Stomach smooth muscle (tissue), 2 donors: ENCODE measurements at regions not wholly inside any gene's neighbourhood (a gene's known extent, or its start where the extent isn't known, plus 50 kb on each side); places are given as distances from the start of the nearest gene placed in this dataset.

Source experiments
- H3K27ac ChIP-seq: one replicate; pipeline ENCODE4 v1.7.0; 2013; ENCODE audit warnings: mild to moderate bottlenecking, low read length, inconsistent platforms
- H3K27me3 ChIP-seq, 2 donors: one replicate each; pipeline ENCODE4 v1.7.0; 2013; ENCODE audit warnings: low read length in 2 of 2; ENCODE audit not compliant: insufficient read depth in 2 of 2, control insufficient read depth in 1 of 2
- H3K36me3 ChIP-seq, 2 donors: one replicate each; pipeline ENCODE4 v1.7.0; 2013; ENCODE audit warnings: low read length in 2 of 2; ENCODE audit not compliant: control insufficient read depth in 2 of 2, insufficient read depth in 2 of 2
- H3K4me1 ChIP-seq: one replicate; pipeline ENCODE4 v1.7.0; 2013; ENCODE audit warnings: low read length; ENCODE audit not compliant: control insufficient read depth, insufficient read depth
- H3K4me3 ChIP-seq, 2 donors: one replicate each; pipeline ENCODE4 v1.7.0; 2013; ENCODE audit warnings: low read length in 2 of 2
- H3K9ac ChIP-seq, 2 donors: one replicate each; pipeline ENCODE4 v1.7.0; 2013; ENCODE audit warnings: low read length in 2 of 2, mild to moderate bottlenecking in 1 of 2
- H3K9me3 ChIP-seq, 2 donors: one replicate each; pipeline ENCODE4 v1.7.0; 2013; ENCODE audit warnings: low read length in 2 of 2; ENCODE audit not compliant: control insufficient read depth in 2 of 2
- donor health status: healthy.
- donor health status: Pancreatic carcinoma.

DNA sequence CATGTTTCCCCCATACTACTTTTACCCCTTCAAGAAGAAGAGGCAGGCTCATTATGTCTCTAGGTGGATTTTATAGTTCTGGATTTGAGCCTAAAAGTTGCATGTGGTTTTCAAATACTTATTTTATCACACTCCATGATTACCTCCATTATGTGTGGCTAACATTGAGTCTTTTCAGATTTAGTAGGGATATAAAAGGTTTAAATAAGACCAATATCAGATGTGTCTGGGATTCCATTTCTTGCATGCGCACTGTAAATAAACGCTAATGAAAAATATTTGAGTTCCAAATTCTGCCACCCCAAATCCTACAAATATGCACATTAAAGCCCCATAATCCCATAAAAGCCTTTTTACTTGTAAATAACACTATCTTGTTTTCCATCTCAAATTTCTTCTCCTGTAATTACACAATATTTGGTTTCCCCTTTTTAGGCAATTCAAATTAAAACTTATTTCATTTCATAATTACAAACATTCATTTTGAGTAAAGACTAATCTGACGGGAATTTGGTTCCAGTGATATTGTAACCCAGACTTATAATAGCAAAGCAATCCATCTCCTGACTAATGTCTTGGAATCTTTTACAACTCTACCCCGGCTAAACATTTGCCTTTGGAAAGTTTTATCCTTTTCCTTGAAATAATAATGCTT, 600.0 kb downstream of the SLC4A3 start:
- H3K9me3 ChIP-seq = peaks cover 0 to 3% of the 10 kb centered on the region in 2 donors
- H3K9ac ChIP-seq = no peak overlapping the region
- no peaks in the 10 kb centered on the region for H3K36me3 ChIP-seq
- H3K4me1 ChIP-seq = no peaks in the 10 kb centered on the region
- H3K4me3 ChIP-seq = no peak overlapping the region
- H3K27ac ChIP-seq = no peak overlapping the region
- H3K27me3 ChIP-seq = no peaks in the 10 kb centered on the region

DNA sequence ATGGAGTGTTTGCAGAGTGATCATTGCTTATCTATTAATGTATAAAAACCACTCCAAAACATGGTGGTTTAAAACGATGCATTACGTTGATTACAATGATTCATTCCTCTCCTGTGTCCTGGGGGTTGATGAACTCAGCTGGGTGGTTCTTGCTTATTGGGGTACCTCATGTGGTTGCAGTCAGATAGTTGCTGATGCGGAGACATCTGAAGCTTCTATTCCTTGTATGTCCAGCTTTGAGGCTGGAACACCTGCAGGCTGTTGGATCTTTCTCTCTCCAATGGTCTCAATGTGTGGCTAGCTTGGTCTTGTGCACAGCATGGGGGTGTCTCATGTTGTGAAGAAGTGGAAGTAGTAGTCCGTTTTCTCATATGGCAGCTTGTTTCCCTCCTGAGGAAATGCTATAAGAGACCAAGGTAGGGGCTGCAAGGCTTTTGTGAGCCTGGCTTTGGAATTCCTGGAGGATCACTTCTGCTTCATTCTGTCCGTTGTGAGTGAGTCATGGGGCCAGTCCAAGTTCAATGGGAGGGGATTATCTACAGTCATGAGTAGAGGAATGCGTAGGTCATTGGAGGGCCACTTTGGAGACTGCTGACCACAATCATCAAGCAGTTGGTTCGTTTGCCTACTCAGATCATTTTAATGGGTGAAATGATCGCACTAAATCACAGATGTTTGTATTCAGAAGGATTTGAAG, 601.0 kb downstream of the SLC4A3 start:
- no peaks in the 10 kb centered on the region for H3K27me3 ChIP-seq
- H3K9me3 ChIP-seq = peaks cover 0 to 3% of the 10 kb centered on the region in 2 donors
- H3K4me3 ChIP-seq = no peak overlapping the region
- no peak overlapping the region for H3K27ac ChIP-seq
- no peaks in the 10 kb centered on the region for H3K36me3 ChIP-seq
- H3K4me1 ChIP-seq = no peaks in the 10 kb centered on the region
- H3K9ac ChIP-seq = no peak overlapping the region

GRCh38 chr2:220240641-220241040, 613.2 kb downstream of the SLC4A3 start:
- Histone ChIP-seq H3K4me3 (no peak overlapping the region), H3K36me3 (no peaks in the 10 kb centered on the region), H3K9ac (no peak overlapping the region), H3K27me3 (no peaks in the 10 kb centered on the region), H3K4me1 (no peaks in the 10 kb centered on the region), H3K27ac (no peak overlapping the region), H3K9me3 (no peaks in the 10 kb centered on the region)

- no peak overlapping the region for H3K4me3 ChIP-seq
- H3K9me3 ChIP-seq = no peaks in the 10 kb centered on the region
- no peaks in the 10 kb centered on the region for H3K27me3 ChIP-seq
- no peak overlapping the region for H3K9ac ChIP-seq
- H3K27ac ChIP-seq = no peak overlapping the region
- H3K36me3 ChIP-seq = no peaks in the 10 kb centered on the region
- H3K4me1 ChIP-seq = no peaks in the 10 kb centered on the region
These were observed 614.0 kb downstream of the SLC4A3 start for GRCh38 chr2:220241423-220241822.

DNA sequence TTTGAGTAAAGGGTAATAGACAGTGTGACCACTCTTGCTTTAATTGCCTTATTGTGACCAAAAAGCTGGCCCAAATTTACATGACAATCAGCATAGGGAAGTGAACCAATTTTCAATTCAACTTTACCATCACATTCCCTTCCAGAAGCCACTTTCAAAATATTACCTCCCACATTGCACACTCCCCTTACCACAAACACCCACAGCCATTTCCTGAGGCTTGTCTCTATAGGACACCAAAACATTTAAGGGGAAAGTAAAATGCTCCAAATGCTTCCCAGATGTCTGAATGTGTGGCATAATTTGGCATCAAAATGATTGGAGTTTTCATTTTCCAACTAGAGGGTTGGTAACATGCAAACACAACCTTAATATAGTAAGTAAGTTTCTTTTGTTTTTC, 616.1 kb downstream of the SLC4A3 start:
- no peaks in the 10 kb centered on the region for H3K36me3 ChIP-seq

DNA sequence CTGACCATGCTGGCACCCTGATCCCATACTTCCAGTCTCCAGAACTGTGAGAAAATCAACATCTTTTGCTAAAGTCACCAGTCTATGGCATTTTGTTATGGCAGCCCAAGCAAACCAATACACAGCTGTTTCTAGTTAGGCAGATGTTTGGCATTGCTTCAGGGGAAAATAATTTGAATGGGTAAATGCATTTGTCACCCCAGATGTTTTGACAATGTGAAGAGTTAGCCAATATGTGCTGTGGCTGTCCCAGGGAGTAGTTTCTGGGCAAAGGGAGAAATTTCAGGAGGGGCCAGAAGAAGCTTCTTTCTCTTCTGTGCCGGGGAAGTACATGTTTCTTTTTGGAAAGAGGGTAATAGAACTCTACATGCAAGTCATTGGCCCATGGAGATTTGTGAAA, 619.0 kb downstream of the SLC4A3 start:
- Histone ChIP-seq H3K36me3 (no peaks in the 10 kb centered on the region), H3K9ac (no peak overlapping the region), H3K4me3 (no peak overlapping the region), H3K27me3 (no peaks in the 10 kb centered on the region), H3K4me1 (no peaks in the 10 kb centered on the region), H3K27ac (no peak overlapping the region), H3K9me3 (no peaks in the 10 kb centered on the region)

More for the DNA sequence above, 616.1 kb downstream of the SLC4A3 start:
- Histone ChIP-seq H3K27ac (no peak overlapping the region), H3K4me1 (no peaks in the 10 kb centered on the region), H3K4me3 (no peak overlapping the region), H3K9me3 (no peaks in the 10 kb centered on the region), H3K27me3 (no peaks in the 10 kb centered on the region), H3K9ac (no peak overlapping the region)

DNA sequence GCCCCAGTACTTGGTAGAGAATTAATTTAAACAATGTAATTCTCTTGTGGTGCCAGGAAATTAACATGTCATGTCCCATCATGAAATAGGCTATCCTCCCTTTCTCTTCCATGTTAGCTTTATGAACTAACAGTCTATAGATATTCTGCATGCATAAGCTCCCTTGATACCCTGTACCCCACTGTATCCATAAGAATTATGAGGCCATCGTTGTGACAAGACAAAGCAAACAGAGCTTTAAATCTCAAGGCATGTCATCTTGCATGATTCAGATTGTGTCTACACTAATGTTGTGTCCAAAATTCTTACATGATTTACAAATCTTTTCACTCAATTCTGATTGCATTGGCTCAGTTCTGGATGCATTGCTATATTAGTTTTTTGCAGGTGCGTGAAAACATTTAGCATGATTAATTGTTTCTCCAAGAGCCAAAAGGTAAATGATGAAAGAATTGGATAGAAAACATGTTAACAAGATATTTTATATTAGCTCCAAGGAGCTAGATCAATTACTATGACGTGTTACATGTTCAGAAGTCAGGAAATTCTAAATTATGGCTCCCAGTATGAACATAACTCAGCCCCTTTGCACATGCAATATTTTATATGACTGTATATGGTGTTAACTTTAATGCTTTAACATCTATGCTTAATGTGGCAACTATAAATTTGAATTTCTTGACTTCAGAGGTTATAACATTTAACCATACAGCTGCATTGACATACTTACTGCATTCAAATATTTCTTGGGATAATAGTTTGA, 620.3 kb downstream of the SLC4A3 start:
- no peaks in the 10 kb centered on the region for H3K27me3 ChIP-seq
- no peak overlapping the region for H3K27ac ChIP-seq
- H3K9me3 ChIP-seq = no peaks in the 10 kb centered on the region
- H3K9ac ChIP-seq = no peak overlapping the region
- H3K36me3 ChIP-seq = no peaks in the 10 kb centered on the region
- no peaks in the 10 kb centered on the region for H3K4me1 ChIP-seq
- H3K4me3 ChIP-seq = no peak overlapping the region

- Histone ChIP-seq H3K9me3 (no peaks in the 10 kb centered on the region), H3K27ac (no peak overlapping the region), H3K9ac (no peak overlapping the region), H3K36me3 (no peaks in the 10 kb centered on the region), H3K4me1 (no peaks in the 10 kb centered on the region), H3K27me3 (no peaks in the 10 kb centered on the region), H3K4me3 (no peak overlapping the region)
These were observed 632.2 kb downstream of the SLC4A3 start for GRCh38 chr2:220259662-220260061.

GRCh38 chr2:220263300-220263699, 635.9 kb downstream of the SLC4A3 start:
- Histone ChIP-seq H3K9me3 (no peaks in the 10 kb centered on the region), H3K27ac (no peak overlapping the region), H3K4me3 (no peak overlapping the region)

GRCh38 chr2:220269367-220269766, 641.9 kb downstream of the SLC4A3 start:
- no peaks in the 10 kb centered on the region for H3K4me1 ChIP-seq
- H3K9me3 ChIP-seq = no peaks in the 10 kb centered on the region
- H3K27ac ChIP-seq = no peak overlapping the region
- no peaks in the 10 kb centered on the region for H3K27me3 ChIP-seq
- H3K4me3 ChIP-seq = no peak overlapping the region
- no peaks in the 10 kb centered on the region for H3K36me3 ChIP-seq
- H3K9ac ChIP-seq = no peak overlapping the region

More at GRCh38 chr2:220263300-220263699, 635.9 kb downstream of the SLC4A3 start:
- Histone ChIP-seq H3K4me1 (no peaks in the 10 kb centered on the region), H3K9ac (no peak overlapping the region), H3K36me3 (no peaks in the 10 kb centered on the region), H3K27me3 (no peaks in the 10 kb centered on the region)
